H9 (cell line): ENCODE measurements at regions not wholly inside any gene's neighbourhood (a gene's known extent, or its start where the extent isn't known, plus 50 kb on each side); places are given as distances from the start of the nearest gene placed in this dataset.

ENCODE experiments used
- DNase-seq: peaks from one replicate; pipeline ENCODE4 v3.0.0-alpha.2; 2017
- H2AFZ ChIP-seq: one replicate; pipeline ENCODE4 v1.6.1; 2013; ENCODE audit warnings: mild to moderate bottlenecking, low read length, control low read depth, moderate library complexity
- H2AK5ac ChIP-seq: 2 replicates; pipeline ENCODE4 v1.6.1; 2013; ENCODE audit warnings: low read length, control low read depth, mixed read lengths; ENCODE audit not compliant: insufficient read length
- H2BK120ac ChIP-seq: one replicate; pipeline ENCODE4 v1.6.1; 2013; ENCODE audit warnings: low read depth, mild to moderate bottlenecking, low read length, control low read depth, inconsistent platforms; ENCODE audit not compliant: poor library complexity, severe bottlenecking
- H2BK12ac ChIP-seq: 2 replicates; pipeline ENCODE4 v1.6.1; 2013; ENCODE audit warnings: low read length, control low read depth, mixed read lengths, low read depth; ENCODE audit not compliant: insufficient read length
- H2BK15ac ChIP-seq: 2 replicates; pipeline ENCODE4 v1.6.1; 2013; ENCODE audit warnings: low read depth, low read length, control low read depth
- H2BK20ac ChIP-seq: one replicate; pipeline ENCODE4 v1.6.1; 2013; ENCODE audit warnings: low read depth, mild to moderate bottlenecking, low read length, control low read depth, inconsistent platforms; ENCODE audit not compliant: poor library complexity, severe bottlenecking
- H2BK5ac ChIP-seq: 2 replicates; pipeline ENCODE4 v1.6.1; 2013; ENCODE audit warnings: low read length, control low read depth, mixed read lengths; ENCODE audit not compliant: insufficient read length
- H3K14ac ChIP-seq: 2 replicates; pipeline ENCODE4 v1.6.1; 2013; ENCODE audit warnings: low read length, control low read depth; ENCODE audit not compliant: insufficient read depth
- H3K18ac ChIP-seq: 2 replicates; pipeline ENCODE4 v1.6.1; 2013; ENCODE audit warnings: low read depth, mild to moderate bottlenecking, mixed read lengths, low read length, control low read depth; ENCODE audit not compliant: insufficient read length
- H3K23ac ChIP-seq: 2 replicates; pipeline ENCODE4 v1.6.1; 2013; ENCODE audit warnings: low read length, control low read depth, mixed read lengths, low read depth; ENCODE audit not compliant: insufficient read length
- H3K23me2 ChIP-seq: 2 replicates; pipeline ENCODE4 v1.6.1; 2013; ENCODE audit warnings: low read depth, mild to moderate bottlenecking, mixed read lengths, low read length, control low read depth; ENCODE audit not compliant: insufficient read length, poor library complexity, severe bottlenecking
- H3K27ac ChIP-seq: 2 replicates; pipeline ENCODE4 v1.5.1; 2013; ENCODE audit warnings: low read length, control low read depth, mixed read lengths, low read depth; ENCODE audit not compliant: insufficient read length
- H3K27me3 ChIP-seq: 2 replicates; pipeline ENCODE4 v1.6.1; 2013; ENCODE audit warnings: low read length, control low read depth, inconsistent platforms; ENCODE audit not compliant: insufficient read depth
- H3K4ac ChIP-seq: 2 replicates; pipeline ENCODE4 v1.6.1; 2013; ENCODE audit warnings: low read depth, mild to moderate bottlenecking, control low read depth, inconsistent platforms, low read length, moderate library complexity
- H3K4me1 ChIP-seq: 2 replicates; pipeline ENCODE4 v1.6.1; 2013; ENCODE audit warnings: low read length, control low read depth, inconsistent platforms; ENCODE audit not compliant: insufficient read depth
- H3K4me2 ChIP-seq: 2 replicates; pipeline ENCODE4 v1.6.1; 2013; ENCODE audit warnings: low read length, control low read depth, mixed read lengths; ENCODE audit not compliant: insufficient read length, insufficient read depth
- H3K56ac ChIP-seq: 2 replicates; pipeline ENCODE4 v1.6.1; 2013; ENCODE audit warnings: low read depth, mild to moderate bottlenecking, mixed read lengths, low read length, control low read depth; ENCODE audit not compliant: insufficient read length
- H3K79me1 ChIP-seq: 2 replicates; pipeline ENCODE4 v1.6.1; 2013; ENCODE audit warnings: low read depth, mild to moderate bottlenecking, moderate library complexity, low read length, control low read depth, inconsistent platforms; ENCODE audit not compliant: insufficient read depth, poor library complexity, severe bottlenecking
- H3K79me2 ChIP-seq: 2 replicates; pipeline ENCODE4 v1.6.1; 2013; ENCODE audit warnings: low read length, control low read depth, inconsistent platforms; ENCODE audit not compliant: insufficient read depth
- H3K9ac ChIP-seq: 2 replicates; pipeline ENCODE4 v1.6.1; 2013; ENCODE audit warnings: low read length, control low read depth, mixed read lengths; ENCODE audit not compliant: insufficient read length; ENCODE audit errors: extremely low read depth
- H3K9me3 ChIP-seq: one replicate; pipeline ENCODE4 v1.6.1; 2013; ENCODE audit warnings: low read depth, low read length, inconsistent platforms; ENCODE audit not compliant: control insufficient read depth
- H3T11ph ChIP-seq: one replicate; pipeline ENCODE4 v1.6.1; 2013; ENCODE audit warnings: mild to moderate bottlenecking, low read length, control low read depth, inconsistent platforms
- H4K20me1 ChIP-seq: one replicate; pipeline ENCODE4 v1.6.1; 2013; ENCODE audit not compliant: control insufficient read depth, insufficient read length, insufficient read depth
- H4K5ac ChIP-seq: 2 replicates; pipeline ENCODE4 v1.6.1; 2013; ENCODE audit warnings: low read depth, mild to moderate bottlenecking, mixed read lengths, low read length, control low read depth; ENCODE audit not compliant: insufficient read length
- H4K8ac ChIP-seq: replicated peaks from 2 replicates; pipeline ENCODE4 v1.6.1; 2013; ENCODE audit warnings: low read length, control low read depth, mixed read lengths, low read depth; ENCODE audit not compliant: insufficient read length
- H4K91ac ChIP-seq: 2 replicates; pipeline ENCODE4 v1.6.1; 2013; ENCODE audit warnings: low read depth, mild to moderate bottlenecking, moderate library complexity, mixed read lengths, low read length, control low read depth; ENCODE audit not compliant: insufficient read length
- H3K27ac Mint-ChIP-seq, 3 experiments: 2 replicates in 2 of 3; 3 replicates in 1 of 3; pipeline ENCODE4 v1.8.0; 2020 to 2021; ENCODE audit warnings: mixed read lengths in 3 of 3, mild to moderate bottlenecking in 1 of 3, moderate library complexity in 1 of 3
- H3K27me3 Mint-ChIP-seq: 2 replicates; pipeline ENCODE4 v1.8.0; 2021; ENCODE audit warnings: low read depth, mild to moderate bottlenecking, moderate library complexity, mixed read lengths
- H3K36me3 Mint-ChIP-seq, 3 experiments: 2 replicates in 2 of 3; 3 replicates in 1 of 3; pipeline ENCODE4 v1.8.0; 2020 to 2021; ENCODE audit warnings: low read depth in 3 of 3, mixed read lengths in 3 of 3; ENCODE audit not compliant: insufficient read depth in 1 of 3
- H3K4me1 Mint-ChIP-seq, 2 experiments: 2 replicates each; pipeline ENCODE4 v1.8.0; 2020; ENCODE audit warnings: mixed read lengths in 2 of 2
- H3K4me3 Mint-ChIP-seq, 2 experiments: 2 replicates in 1 of 2; 3 replicates in 1 of 2; pipeline ENCODE4 v1.8.0; 2020 to 2021; ENCODE audit warnings: mild to moderate bottlenecking in 2 of 2, mixed read lengths in 2 of 2, moderate library complexity in 1 of 2
- H3K9me3 Mint-ChIP-seq, 2 experiments: 2 replicates in 1 of 2; 3 replicates in 1 of 2; pipeline ENCODE4 v1.8.0; 2020; ENCODE audit warnings: mild to moderate bottlenecking in 2 of 2, mixed read lengths in 2 of 2, moderate library complexity in 1 of 2
- CTCF ChIP-seq: fragments of 200-600 bp; sonication (generic); conservative IDR thresholded peaks from 3 replicates; pipeline ENCODE4 v1.8.0; 2021; ENCODE audit warnings: antibody characterized with exemption, mild to moderate bottlenecking
- WGBS: extraction: QIAGEN DNeasy Blood & Tissue Kit; methylation state at CpG from one replicate; pipeline ENCODE4 v1.1.7; 2013; ENCODE audit warnings: missing lambda C conversion rate, low lambda C conversion rate, mixed read lengths; ENCODE audit not compliant: insufficient read length; ENCODE audit errors: extremely low coverage; 5-methylcytosine and 5-hydroxymethylcytosine counted together

- H2BK20ac ChIP-seq = no peak overlapping the region
Observed at GRCh38 chr2:210844016-210844415, 287.6 kb downstream of the CPS1 start.

More at GRCh38 chr2:210844016-210844415, 287.6 kb downstream of the CPS1 start:
- no peaks in the 10 kb centered on the region for H3K27me3 Mint-ChIP-seq
- Histone ChIP-seq H3K4me2 (no peak overlapping the region), H3K56ac (no peak overlapping the region), H2AK5ac (no peak overlapping the region), H3K18ac (no peak overlapping the region), H2BK5ac (no peak overlapping the region), H4K8ac (no peak overlapping the region), H3K27me3 (no peaks in the 10 kb centered on the region), H3K14ac (no peak overlapping the region), H2AFZ (no peak overlapping the region), H3K23ac (no peak overlapping the region), H3K79me1 (no peaks in the 10 kb centered on the region), H4K5ac (no peak overlapping the region), H3K27ac (no peak overlapping the region), H4K20me1 (no peaks in the 10 kb centered on the region), H2BK120ac (no peak overlapping the region), H2BK15ac (no peak overlapping the region), H3K9ac (no peak overlapping the region), H2BK12ac (no peak overlapping the region), H3K79me2 (no peaks in the 10 kb centered on the region), H4K91ac (no peak overlapping the region), H3T11ph (no peak overlapping the region), H3K9me3 (no peaks in the 10 kb centered on the region), H3K23me2 (no peaks in the 10 kb centered on the region), H3K4me1 (peaks cover 3% of the 10 kb centered on the region; the same call in 1 of the 2 replicates), H3K4ac (no peak overlapping the region)
- TF ChIP-seq CTCF = no peak
- WGBS = no CpG with 5 or more reads among the region's 1 CpG
- peaks cover 15 to 16% of the 10 kb centered on the region in 2 experiments for H3K4me1 Mint-ChIP-seq
- no peak for DNase-seq
- H3K36me3 Mint-ChIP-seq = no peaks in the 10 kb centered on the region; a peak in 1 of 7 replicates
- H3K4me3 Mint-ChIP-seq = no peak overlapping the region
- H3K27ac Mint-ChIP-seq = peak overlapping the region in 1 of 3 experiments; percentile 62; a peak in 2 of 7 replicates
- no peaks in the 10 kb centered on the region; a peak in 3 of 5 replicates for H3K9me3 Mint-ChIP-seq
